Activated CD8-positive, alpha-beta memory T cell treated with anti-CD3 and anti-CD28 coated beads, Interleukin-2, amount 50 U/mL, for 1 hour (primary cell): ENCODE measurements at regions not wholly inside any gene's neighbourhood (a gene's known extent, or its start where the extent isn't known, plus 50 kb on each side); places are given as distances from the start of the nearest gene placed in this dataset.
A peak's percentile ranks its signal among the peaks of the same experiment; 100 is the strongest.

Experiments
- DNase-seq: peaks from one replicate; pipeline ENCODE4 v3.0.0-alpha.2; 2020; ENCODE audit errors: extremely low read depth

DNA sequence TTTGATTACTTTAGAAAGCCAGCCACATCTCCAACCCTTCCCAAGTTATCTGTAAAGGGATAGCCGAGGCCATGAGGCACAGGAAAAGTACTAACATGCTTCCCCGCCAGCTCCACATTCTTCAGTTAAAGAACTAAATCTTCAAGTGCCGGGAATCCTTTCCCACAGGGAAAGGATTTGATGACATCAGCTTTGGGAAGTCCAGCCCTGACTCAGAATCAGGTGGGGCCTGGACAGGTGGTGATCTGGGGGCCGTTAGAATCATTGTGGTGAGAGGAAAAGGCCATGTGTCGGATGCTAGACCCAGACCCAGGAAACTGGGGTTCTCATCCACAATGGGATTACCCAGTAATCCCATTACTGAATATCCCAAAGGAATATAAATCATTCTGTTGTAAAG is 580.0 kb downstream of the QKI start:
- no peak for DNase-seq

DNA sequence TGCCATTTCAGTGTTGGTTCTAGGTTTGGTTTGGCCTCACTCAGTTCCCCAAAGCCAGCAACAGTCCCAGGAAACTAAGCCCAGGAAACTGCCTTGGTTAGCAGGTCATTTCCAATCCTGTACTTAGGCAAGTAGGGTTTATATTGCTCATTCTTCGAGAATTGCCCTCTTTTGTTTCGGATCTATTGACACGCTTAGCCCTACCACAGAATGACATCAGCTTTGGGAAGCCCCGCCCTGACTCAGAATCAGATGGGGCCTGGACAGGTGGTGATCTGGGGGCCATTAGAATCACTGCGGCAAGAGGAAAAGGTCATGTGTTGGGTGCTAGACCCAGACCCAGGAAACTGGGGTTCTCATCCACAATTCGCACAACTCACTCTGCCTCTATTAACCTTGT is 578.2 kb downstream of the QKI start:
- no peak for DNase-seq

DNA sequence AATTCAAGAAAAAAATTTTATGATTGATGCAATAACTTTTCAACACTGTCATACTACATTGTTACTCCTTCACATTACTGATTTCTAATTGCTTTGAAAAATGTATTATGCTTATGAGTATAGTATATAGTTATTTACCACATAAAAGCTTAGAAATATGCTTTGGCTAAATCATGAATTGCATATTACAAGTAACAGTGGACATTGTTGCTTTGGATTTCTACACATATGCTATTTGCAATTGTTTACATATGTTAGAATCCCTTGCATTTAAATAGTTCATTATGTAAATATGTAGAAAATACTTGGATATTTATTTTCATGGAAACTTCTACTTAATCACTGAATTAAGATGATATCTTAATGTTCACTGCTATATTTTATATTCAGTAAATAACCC is 577.5 kb downstream of the QKI start:
- no peak for DNase-seq

DNA sequence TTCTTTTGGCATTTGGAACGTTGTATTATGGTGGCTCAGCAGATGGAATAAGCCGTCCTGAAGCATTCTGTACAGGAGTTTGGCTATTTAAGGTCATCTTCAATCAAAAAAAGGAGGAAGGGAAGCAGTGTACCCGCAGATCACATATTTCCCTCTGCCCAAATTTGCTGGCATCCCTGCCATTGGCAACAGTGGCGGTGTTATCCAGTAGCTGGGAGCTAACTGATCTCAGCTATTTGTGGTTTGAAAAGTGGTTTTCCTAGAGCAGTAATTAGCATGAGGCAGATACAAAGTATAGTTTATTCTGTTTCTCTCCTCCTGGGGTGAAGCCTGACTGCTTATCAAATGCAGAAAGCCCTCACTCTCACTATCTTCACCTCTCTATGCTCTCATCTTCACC is 576.8 kb downstream of the QKI start:
- no peak for DNase-seq

DNA sequence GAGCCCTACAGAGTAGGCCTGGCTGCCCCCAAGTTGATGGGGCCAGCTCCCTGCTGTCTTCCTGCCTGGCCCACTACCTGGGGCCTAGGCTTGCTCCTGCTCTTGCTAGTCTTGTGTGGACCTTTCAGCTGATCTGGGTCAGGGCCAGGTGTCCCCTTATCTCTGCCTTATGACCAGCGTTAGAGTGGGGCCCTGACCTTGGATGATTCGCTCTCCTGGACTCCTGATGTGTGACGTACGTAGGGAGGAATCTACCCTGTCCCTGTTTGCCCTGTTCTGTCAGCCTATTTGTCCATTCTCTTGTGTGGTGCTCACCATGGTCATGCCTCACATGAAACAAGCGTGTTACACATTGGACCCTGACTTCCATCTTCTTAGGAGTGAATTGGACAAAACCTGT is 571.8 kb downstream of the QKI start:
- DNase-seq = no peak

DNA sequence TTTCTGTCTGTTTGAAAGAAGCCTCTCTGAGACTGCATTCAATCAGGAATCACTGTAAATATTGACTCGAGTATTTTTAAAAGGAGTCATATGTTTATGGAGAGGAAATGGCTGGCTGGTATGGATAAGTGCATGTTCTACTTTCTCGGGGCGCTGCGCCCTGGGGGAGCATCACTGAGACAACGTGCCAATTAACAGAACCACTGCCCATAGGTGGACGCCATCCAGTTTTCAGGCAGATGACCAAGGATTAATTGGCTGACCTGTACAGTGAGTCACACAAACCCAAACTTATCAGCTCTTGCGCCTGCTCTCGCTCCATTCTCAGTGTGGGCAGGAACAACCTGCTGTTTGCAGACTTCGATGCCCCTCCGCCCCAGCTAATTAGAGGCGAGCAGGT is 571.2 kb downstream of the QKI start:
- no peak for DNase-seq

DNA sequence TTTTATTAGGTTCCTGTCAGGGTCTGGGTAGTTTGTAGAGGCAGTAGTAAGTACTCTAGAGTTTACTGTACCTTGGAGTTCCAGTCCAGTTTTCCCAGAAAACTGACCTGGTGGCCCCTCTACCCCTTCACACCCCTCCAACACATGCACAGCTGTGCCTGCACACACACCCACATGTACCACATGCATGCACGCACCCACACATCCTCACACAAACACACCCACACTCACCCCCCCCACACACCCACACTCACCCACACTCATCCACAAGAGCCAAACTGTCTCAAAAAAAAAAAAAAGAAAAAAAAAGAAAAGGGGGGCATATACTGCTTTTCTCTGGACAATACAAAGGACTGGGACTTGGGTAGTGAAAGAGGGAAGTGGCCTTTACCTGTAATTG is 570.5 kb downstream of the QKI start:
- no peak for DNase-seq

DNA sequence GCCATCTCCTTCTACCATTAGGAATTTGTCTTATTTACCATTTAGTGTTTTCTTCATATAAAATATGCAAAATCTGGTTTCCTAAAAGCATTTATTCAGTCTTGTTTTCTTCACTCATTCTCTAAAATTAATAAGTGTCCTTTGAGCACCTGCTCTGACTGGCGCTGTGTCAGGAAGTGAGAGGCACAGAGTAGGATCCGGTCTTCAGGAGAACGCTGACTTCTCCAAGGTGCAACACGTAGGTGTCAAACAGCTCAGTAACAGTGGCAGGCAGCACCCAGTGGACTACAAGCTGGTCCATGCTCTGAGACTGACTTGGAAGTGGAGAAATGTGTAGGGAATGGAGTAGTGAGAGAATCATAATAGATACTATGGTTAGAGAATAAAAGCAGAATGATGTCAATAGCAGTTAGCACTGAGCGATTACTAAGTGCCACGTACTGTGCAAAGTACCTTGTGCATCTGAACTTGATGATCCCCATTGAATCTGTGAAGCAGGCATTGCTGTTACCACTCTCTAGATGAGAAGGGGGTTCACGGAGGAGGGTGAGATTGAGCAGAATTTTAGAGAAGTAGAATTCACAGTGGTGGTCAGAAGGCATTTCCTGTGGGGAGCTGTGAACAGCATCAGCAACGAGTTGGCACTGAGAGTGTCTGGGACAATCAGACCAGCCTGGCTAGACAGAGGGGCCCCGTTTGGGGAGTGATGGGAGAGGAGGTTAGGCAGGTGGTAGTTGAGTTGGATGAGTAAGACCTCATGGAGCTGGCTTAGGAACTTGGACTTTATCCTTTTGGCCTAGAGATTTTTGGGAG is 569.8 kb downstream of the QKI start:
- DNase-seq = no peak

DNA sequence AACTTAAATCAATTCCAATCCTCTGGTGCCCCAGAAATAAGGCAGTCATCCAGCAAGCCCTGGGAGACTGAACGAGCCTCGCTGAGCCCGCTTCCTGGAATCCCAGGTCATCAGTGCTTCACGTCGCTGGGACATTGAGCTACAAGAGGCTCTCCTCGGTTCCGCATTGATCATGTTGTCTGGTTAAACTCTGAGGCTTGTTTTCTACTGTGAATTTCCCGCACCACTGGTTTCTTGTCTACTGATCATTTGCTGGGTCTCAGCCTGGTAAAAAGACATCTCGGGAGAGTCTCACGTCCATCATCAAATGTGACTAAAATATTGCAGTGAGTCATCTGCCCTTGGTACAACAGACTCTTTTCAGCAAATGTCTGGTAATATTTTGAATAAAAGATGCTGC is 569.2 kb downstream of the QKI start:
- no peak for DNase-seq

DNA sequence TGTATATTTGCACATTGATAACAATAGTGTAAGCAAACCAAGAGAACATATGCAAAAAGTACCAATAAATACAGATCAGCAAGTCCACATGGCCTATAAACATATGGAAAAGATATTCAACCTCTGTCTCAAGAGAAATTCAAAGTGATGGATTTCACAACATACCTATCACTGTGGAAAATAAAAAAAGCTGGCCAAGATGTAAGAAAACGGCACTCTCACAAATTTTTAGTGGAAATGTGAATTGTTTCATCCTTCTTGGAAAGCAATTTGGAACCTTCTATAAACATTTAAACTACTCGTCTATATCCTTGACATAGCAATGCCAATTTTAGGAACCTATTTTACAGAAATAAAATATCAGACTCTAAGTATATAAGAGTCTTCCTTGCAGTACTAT is 559.8 kb downstream of the QKI start:
- no peak for DNase-seq

DNA sequence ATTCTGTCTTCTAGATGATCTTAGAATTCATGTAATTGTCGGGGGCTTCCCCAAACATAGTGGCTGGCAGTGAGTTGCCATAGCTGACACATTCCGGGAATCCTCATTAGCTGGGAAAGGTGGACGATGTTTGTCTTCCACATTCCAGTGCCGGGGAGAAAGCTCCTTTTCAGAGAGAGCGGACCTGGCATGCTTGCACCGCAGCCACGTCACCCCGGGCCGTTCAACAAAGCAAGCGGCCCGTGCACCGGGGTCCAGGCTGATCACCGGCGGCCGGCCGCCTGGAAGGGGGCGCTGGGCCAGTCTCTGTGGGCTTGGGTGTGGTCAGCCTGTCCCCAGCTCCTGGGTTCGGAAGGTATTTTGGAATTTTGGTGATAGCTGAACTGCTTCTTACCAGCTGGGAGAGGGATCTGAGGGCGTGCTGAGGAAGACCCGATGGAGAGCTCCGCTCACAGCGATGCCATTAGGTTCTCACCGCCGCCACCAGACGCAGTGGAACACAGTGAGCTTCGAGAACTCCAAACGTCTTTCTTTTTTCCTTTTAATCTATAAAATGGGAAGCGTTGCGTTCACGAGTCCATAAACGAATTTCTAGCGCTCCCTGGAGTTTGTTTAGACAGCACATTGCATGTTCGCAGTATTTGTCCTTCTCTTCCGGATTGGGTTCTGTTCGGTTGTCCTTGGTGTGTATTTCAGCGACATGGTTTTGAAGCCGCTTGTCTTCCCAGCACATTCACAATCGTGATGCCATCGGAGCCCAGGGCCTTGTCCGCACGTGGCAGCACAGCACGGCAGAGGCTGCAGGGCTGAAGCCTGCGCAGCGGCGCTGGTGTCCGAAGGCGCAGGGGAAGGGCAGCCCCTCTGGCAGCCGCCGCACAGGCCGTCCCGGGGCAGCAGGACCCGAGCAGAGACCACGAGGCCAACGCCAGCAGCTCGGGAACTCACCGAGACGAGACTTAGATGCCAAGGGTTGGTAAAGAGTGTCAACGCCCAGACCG is 557.6 kb downstream of the QKI start:
- no peak for DNase-seq

DNA sequence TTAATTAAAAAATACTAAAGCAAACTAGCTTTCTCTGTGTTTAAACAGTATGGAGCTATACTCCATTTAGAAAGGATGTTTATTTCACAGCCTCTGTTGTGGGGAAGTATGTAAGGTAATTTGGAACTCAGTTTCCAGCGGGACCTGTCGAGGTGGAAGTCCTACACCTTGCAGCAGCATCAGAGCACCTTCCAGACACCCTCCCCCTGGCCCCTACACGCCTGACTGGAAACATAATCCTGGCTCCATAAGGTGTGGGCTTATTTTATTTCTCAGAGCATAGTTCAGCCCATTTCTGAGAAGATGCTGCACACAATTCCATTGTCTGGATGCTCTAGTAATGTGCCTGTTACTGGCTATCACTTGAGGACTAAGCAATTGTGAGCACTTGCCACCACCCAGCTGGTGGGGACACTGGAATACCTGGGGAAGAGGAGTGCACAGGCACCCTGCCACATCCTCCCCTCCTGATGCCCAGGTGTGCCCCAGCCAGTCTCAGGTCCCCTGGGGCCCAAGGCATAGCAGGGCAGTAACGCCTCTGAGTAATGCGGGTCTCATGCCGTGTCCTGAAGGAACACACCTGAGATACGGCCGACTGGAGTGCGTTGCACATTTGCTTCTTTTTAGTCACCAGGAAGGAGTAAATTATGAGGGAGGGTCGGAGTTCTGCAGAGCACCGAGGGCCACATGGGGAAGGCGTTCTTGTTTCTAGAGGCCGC is 556.5 kb downstream of the QKI start:
- DNase-seq = no peak

DNA sequence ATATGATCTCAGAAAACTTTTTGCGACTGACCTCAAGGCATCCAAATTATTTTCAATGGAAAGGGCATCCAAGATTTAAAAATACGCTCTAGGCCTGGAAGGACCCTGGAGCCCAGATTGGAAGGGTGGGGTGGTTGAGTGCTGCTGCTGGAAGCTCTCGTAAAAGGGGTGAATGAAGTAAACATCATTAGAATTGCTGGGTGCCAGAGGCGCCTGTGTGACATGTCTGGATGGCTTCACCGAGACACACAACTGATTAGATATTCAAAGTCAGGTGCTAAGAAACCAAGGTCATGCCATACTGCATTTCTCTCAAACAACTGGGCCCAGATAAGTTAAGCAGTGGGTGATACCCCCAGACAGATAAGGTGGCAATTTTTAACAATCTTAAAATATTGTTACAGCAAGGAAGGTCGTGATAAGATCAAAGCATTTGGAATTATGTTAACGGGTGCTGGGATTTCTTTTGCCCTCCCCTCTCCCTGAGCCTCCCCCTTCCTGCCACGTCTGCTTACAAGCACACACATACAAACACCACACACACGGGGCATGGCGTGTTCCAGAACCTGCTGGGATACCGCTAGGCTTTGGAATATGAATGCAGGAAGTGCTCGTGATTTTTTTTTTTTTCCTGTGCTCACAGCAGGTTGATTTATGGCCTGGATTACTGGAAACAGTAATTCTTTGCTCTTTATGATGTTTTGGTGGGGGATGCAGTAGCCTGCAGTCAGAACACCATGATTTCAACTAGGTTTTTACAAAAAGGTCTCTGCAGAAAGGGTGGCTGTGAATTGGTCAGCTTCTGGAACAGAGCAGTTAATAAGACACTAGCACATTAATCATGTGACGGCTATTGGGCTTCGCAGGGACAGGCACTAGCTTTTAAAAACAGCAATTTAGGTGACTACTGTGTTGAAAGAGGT is 551.2 kb downstream of the QKI start:
- no peak for DNase-seq

DNA sequence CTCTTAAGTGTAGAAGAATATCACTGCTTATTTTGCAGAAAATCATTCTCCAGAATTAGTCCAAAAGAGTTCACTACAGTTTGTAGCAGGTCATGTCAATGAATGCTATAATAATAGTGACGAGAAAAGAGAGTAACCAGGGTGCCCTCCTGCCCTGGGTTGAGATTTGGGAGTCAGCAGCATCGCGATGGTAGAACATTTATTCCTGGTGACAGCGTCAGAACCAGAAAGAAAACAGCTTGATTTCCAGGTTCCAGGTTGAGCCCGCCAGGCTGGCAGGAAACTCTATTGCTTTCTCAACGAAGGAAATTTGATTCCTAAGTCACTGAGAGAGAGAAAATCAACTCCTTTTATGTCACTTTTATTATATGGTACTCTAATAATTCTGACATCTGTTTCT is 550.3 kb downstream of the QKI start:
- no peak for DNase-seq

DNA sequence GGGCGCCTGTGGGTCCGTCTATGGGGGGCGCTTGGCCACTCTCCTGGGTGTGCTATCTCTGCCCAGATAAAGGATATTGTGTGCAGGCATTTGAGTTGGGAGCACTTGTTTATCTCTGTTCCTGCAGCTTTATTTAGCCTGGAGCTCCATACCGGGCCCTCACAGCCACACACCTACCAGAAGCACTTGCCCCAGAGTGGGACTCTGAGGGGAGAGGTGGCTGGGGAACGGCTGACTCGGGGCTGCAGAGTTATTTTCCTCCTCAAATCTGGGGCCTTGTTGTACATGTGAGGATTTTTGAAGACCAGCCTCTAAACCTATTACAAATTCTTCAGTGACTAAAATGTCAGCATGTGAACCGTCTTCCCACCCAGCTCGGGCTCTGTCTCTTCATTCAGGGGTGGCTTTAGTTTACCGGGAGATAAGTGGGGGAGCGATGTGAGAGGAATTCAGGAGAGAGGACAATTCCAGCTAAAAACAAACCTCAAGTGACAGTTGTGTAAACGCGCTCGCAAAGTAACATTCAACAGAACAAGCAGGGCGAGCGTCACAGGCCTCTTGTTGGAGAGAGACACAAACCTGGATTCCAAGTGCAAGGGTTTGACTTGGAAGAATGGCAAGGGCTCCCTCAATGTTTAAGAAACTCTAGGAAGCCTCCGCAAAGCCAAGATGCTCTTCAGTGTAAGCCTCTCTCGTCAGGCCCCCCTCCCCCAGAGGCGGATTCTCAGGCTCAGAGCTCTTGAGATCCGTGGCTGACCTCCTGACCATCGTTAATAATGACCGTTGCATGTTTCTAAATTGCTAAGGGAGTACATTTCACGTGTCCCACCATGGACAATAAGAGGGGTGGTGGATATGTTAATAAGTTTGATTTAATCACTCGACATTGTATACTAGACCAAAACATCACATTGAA is 548.9 kb downstream of the QKI start:
- DNase-seq = no peak

DNA sequence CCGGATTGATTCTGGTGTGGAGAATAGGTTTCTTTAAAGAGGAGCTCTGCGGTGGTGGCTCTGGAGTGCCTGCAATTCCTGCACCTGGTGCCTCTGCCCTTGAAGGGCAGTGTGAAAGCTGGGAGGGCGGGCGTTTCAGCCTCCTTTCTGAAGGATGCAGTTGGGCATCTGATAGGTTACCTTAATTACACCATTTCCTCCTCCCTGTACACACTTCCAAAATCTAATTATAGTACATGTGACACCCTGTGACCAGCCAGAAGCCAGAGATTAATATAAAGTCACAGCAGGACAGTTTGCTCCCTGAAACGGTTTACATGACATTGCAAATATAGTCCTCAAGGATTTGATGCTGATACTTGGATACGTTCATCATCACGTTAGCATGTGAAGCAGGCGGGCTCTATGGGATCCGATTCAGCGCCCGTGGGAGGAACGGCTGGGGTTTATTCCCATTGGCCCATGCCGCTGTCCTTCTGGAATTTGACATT is 548.2 kb downstream of the QKI start:
- DNase-seq = no peak

DNA sequence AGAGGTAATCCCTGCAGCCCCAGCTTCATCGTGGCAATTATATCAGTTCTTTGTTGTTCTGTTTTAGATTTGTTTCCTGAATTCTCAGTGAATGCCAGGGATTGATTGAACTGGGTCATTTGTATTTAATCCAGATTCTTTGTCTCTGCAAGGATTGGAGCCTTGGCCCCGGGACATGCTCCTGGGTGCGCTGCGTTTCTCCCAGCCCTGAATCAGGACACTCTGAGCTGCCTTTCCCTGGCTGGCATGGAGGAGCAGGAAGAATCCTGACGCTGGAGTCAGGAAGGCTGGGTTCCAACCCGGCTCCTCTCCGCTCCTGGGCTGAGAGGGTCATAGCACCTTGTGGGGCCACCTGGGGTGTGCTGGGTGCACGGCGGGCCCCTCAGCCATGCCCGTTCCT is 545.6 kb downstream of the QKI start:
- no peak for DNase-seq

DNA sequence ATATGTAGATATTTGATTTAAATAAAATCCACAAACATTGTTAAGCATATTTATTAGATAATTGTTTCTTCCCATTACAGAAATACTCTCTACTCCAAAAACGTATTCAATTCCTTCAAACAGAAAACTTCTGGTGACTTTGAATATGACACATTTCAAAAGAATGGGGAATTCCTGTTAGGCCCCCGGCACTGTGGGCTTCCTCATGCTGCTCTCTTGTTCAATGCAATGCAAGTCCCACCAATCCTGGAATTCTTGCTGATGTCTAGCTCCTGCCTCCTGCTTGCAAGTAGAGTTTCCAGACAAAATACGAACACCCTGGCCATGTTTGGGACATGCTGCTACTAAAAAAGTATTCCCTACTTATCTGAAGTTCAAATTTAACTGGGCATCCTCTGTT is 544.1 kb downstream of the QKI start:
- DNase-seq = no peak

DNA sequence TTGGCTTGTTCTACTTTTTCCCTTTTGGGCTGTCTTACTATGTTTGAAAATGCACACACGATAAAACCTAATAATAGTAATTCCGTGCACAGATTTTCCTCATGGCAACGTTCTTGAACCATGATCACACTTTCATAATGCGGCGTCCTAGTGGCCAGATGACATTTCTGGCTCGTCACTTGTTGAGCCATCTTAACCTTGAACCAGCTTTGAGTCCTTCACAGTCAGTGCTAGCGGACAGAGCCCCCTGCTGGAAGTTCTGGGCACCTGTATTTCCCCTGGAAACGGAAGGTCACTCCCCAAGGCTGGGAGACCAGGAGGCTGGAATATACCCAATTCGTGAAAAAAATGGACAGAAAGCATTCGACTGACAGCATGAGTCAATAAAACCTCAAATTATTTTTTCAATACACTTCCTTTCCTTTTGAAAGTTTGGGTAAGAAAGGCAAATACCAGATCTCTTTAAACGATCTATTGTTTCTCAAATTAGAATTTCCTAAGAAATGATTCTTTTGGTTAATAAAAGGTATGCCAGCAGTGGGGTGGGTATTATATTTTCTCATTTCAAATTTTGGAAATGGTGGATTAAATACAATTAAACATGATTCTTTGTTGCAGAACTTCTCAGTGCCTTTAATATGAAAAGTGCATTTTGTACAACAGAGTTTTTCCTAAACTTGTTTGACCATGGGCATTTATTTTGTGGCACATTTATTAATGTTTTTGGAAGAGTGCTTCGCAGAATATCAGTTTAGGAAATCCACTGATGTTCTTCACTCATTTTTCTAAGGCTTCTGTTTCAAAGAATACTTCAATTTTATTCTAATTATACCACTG is 542.3 kb downstream of the QKI start:
- DNase-seq = peak; percentile 10
